Fibroblast of peridontal ligament (primary cell): ENCODE measurements at regions not wholly inside any gene's neighbourhood (a gene's known extent, or its start where the extent isn't known, plus 50 kb on each side); places are given as distances from the start of the nearest gene placed in this dataset.
A peak's percentile ranks its signal among the peaks of the same experiment; 100 is the strongest.
"Not testable (repeated sequence)": the region's sequence is repeated elsewhere in the genome, so short reads cannot be mapped to it uniquely, and the experiment has no call there.

Experiments
- DNase-seq: peaks from one replicate; pipeline ENCODE4 v3.0.0-alpha.2; 2010; ENCODE audit errors: extremely low read depth

GRCh38 chr1:78292361-78292760 is 198.4 kb upstream of the PTGFR start:
- DNase-seq = peak; percentile 89

GRCh38 chr1:78297836-78298235 is 192.9 kb upstream of the PTGFR start:
- peak; percentile 57 for DNase-seq

GRCh38 chr1:78298349-78298748 is 192.4 kb upstream of the PTGFR start:
- no peak for DNase-seq

GRCh38 chr1:78301141-78301540 is 189.6 kb upstream of the PTGFR start:
- no peak for DNase-seq

- DNase-seq = peak; percentile 99
Measured at GRCh38 chr1:78303620-78304019, 187.2 kb upstream of the PTGFR start.

- DNase-seq = peak; percentile 23
Measured at GRCh38 chr1:78304341-78304740, 186.4 kb upstream of the PTGFR start.

- DNase-seq = peak; percentile 40
Measured at GRCh38 chr1:78304761-78305160, 186.0 kb upstream of the PTGFR start.

GRCh38 chr1:78310261-78310660 is 180.5 kb upstream of the PTGFR start:
- not testable (repeated sequence) for DNase-seq

- peak; percentile 70 for DNase-seq
Measured at GRCh38 chr1:78318011-78318410, 172.8 kb upstream of the PTGFR start.

GRCh38 chr1:78319603-78320002 is 171.2 kb upstream of the PTGFR start:
- DNase-seq = no peak

GRCh38 chr1:78322928-78323680 is 167.7 kb upstream of the PTGFR start:
- DNase-seq = no peak

- DNase-seq = no peak
Measured at GRCh38 chr1:78325293-78325692, 165.5 kb upstream of the PTGFR start.

- no peak for DNase-seq
Measured at GRCh38 chr1:78329475-78329874, 161.3 kb upstream of the PTGFR start.

GRCh38 chr1:78331799-78332198 is 159.0 kb upstream of the PTGFR start:
- no peak for DNase-seq

- DNase-seq = peak; percentile 59
Measured at GRCh38 chr1:78333502-78333901, 157.3 kb upstream of the PTGFR start.

- no peak for DNase-seq
Measured at GRCh38 chr1:78334114-78334513, 156.7 kb upstream of the PTGFR start.

- peak; percentile 43 for DNase-seq
Measured at GRCh38 chr1:78334952-78335351, 155.8 kb upstream of the PTGFR start.

- DNase-seq = not testable (repeated sequence)
Measured at GRCh38 chr1:78336751-78337150, 154.0 kb upstream of the PTGFR start.

- peak; percentile 52 for DNase-seq
Measured at GRCh38 chr1:78339490-78339889, 151.3 kb upstream of the PTGFR start.

GRCh38 chr1:78340006-78340405 is 150.8 kb upstream of the PTGFR start:
- peak; percentile 91 for DNase-seq

- peak; percentile 73 for DNase-seq
Measured at GRCh38 chr1:78348496-78349284, 142.1 kb upstream of the PTGFR start.

GRCh38 chr1:78351551-78352216 is 139.1 kb upstream of the PTGFR start:
- DNase-seq = peak; percentile 57

- DNase-seq = peak; percentile 94
Measured at GRCh38 chr1:78355656-78356055, 135.1 kb upstream of the PTGFR start.
